Stomach (tissue), 8 donors: ENCODE measurements at regions not wholly inside any gene's neighbourhood (a gene's known extent, or its start where the extent isn't known, plus 50 kb on each side); places are given as distances from the start of the nearest gene placed in this dataset.
"Not testable (repeated sequence)": the region's sequence is repeated elsewhere in the genome, so short reads cannot be mapped to it uniquely, and the experiment has no call there.

ENCODE experiments used
- DNase-seq, 2 donors: peaks; one replicate each; pipeline versions ENCODE4 v3.0.0 to v3.0.0-alpha.2; 2013 to 2019
- H3K27ac ChIP-seq, 5 donors: fragments of 200-600 bp in 4 of 5; sonication (generic) in 4 of 5; one replicate each; pipeline ENCODE4 v1.5.1; 2013 to 2019; ENCODE audit warnings: mild to moderate bottlenecking in 1 of 5, moderate library complexity in 1 of 5
- H3K27me3 ChIP-seq, 3 donors: fragments of 200-600 bp; sonication (generic); one replicate each; pipeline ENCODE4 v1.5.1; 2017 to 2019; ENCODE audit warnings: mixed run types in 1 of 3
- H3K36me3 ChIP-seq, 4 donors: fragments of 200-600 bp; sonication (generic); 1 replicate in 3 of 4; 2 replicates in 1 of 4; pipeline ENCODE4 v1.5.1; 2016 to 2019
- H3K4me1 ChIP-seq, 4 donors: fragments of 200-600 bp; sonication (generic); one replicate each; pipeline ENCODE4 v1.5.1; 2016 to 2019
- H3K4me3 ChIP-seq, 4 donors: fragments of 200-600 bp; sonication (generic) in 3 of 4; one replicate each; pipeline ENCODE4 v1.5.1; 2016 to 2019; ENCODE audit warnings: mild to moderate bottlenecking in 1 of 4
- H3K9me3 ChIP-seq, 4 donors: fragments of 200-600 bp; sonication (generic); one replicate each; pipeline ENCODE4 v1.5.1; 2016 to 2019
- EP300 ChIP-seq: sonication (generic); formaldehyde crosslinking; IDR thresholded peaks from one replicate; pipeline ENCODE4 v1.6.1; 2017; ENCODE audit warnings: antibody characterized with exemption
- POLR2A ChIP-seq, 4 donors: fragments of 450-650 bp; IDR thresholded peaks; one replicate each; pipeline ENCODE4 v1.6.1; 2016; ENCODE audit warnings: antibody characterized with exemption in 4 of 4, control low read depth in 2 of 4, mild to moderate bottlenecking in 1 of 4, moderate library complexity in 1 of 4
- POLR2AphosphoS5 ChIP-seq, 3 donors: sonication (generic); formaldehyde crosslinking; IDR thresholded peaks; one replicate each; pipeline ENCODE4 v1.6.1; 2016; ENCODE audit warnings: antibody characterized with exemption in 3 of 3
- WGBS, 5 donors: extraction: QIAGEN DNeasy Blood & Tissue Kit in 3 of 5; methylation state at CpG; one replicate each; pipeline versions ENCODE4 v1.1.5 to v1.1.7; 2013 to 2018; 5-methylcytosine and 5-hydroxymethylcytosine counted together
- intact Hi-C: fragments of 100-400 bp; cut with DNase I; formaldehyde crosslinking; loops from one replicate; pipeline ENCODE4 v1.15.1; 2023; ENCODE audit warnings: low total_unique reads
- TF ChIP-seq, protein P1 (sequence below), 7 experiments: fragments of 450-650 bp in 4 of 7; fragments of 200-600 bp in 3 of 7; sonication (generic) in 3 of 7; IDR thresholded peaks; one replicate each; pipeline ENCODE4 v1.5.1; 2016 to 2019; ENCODE audit warnings: antibody characterized with exemption in 7 of 7, control low read depth in 2 of 7, mild to moderate bottlenecking in 1 of 7
- donor health status: healthy with polysubstance abuse.
- donor health status: Bipolar disorder and iron deficiency.
- donor health status: healthy.

DNA sequence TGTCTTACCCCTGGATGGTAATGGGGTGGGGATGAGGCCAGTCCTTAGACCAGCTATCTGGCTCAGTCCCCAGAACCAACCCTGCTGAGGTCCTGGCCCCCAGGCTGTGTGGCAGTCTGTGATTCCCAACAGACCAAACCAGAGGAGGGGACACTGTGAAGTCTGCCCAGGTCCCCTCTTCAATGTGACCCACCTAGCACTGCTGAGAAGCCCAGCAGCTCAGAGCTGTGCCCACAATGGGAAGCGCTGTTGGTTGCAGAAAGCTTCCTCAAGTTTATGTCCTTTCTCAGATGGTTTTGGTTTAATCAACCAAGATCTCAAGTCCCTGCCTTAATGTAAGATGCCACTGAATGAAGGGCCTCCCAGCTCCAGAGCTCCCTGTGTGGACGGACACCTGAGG is 114.7 kb upstream of the IGLL5 start:
- Histone ChIP-seq H3K27ac (no peak overlapping the region), H3K4me3 (no peak overlapping the region), H3K27me3 (peaks cover 0 to 10% (median 0%) of the 10 kb centered on the region in 3 donors), H3K4me1 (peaks cover 0 to 10% (median 5%) of the 10 kb centered on the region in 4 donors), H3K9me3 (no peaks in the 10 kb centered on the region), H3K36me3 (no peaks in the 10 kb centered on the region)
- DNase-seq = no peak
- WGBS, 5 donors = 83 to 95% (median 91%) methylated on average over 2 of the region's 2 CpGs
- TF ChIP-seq POLR2A (IDR thresholded peaks at IDR 0.05) = no peak
- no peak for TF ChIP-seq POLR2AphosphoS5 (IDR thresholded peaks at IDR 0.05)
- TF ChIP-seq, protein P1, sequence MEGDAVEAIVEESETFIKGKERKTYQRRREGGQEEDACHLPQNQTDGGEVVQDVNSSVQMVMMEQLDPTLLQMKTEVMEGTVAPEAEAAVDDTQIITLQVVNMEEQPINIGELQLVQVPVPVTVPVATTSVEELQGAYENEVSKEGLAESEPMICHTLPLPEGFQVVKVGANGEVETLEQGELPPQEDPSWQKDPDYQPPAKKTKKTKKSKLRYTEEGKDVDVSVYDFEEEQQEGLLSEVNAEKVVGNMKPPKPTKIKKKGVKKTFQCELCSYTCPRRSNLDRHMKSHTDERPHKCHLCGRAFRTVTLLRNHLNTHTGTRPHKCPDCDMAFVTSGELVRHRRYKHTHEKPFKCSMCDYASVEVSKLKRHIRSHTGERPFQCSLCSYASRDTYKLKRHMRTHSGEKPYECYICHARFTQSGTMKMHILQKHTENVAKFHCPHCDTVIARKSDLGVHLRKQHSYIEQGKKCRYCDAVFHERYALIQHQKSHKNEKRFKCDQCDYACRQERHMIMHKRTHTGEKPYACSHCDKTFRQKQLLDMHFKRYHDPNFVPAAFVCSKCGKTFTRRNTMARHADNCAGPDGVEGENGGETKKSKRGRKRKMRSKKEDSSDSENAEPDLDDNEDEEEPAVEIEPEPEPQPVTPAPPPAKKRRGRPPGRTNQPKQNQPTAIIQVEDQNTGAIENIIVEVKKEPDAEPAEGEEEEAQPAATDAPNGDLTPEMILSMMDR (IDR thresholded peaks at IDR 0.05) = no peak
- no peak for TF ChIP-seq EP300
- intact Hi-C loops = no loop called here

DNA sequence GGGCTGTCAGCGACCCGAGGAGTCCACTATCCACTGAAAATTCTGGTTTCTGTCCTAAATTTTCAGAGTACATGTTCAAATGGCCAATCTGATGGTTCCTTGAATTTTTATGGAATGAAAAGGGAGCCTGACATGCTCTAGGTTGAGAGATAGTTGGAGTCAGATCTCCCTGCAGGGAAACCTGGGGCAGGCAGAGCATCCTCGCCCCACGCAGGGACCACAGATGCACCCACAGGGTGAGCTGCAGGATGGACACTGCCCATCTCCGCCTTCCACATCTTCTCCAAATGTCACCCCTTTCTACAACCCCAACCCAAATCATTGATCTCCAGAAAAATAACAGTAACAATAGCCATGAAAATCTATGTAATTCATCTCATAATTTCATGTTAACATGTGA is 114.2 kb upstream of the IGLL5 start:
- 85 to 95% (median 93%) methylated on average over 5 of the region's 5 CpGs for WGBS, 5 donors

DNA sequence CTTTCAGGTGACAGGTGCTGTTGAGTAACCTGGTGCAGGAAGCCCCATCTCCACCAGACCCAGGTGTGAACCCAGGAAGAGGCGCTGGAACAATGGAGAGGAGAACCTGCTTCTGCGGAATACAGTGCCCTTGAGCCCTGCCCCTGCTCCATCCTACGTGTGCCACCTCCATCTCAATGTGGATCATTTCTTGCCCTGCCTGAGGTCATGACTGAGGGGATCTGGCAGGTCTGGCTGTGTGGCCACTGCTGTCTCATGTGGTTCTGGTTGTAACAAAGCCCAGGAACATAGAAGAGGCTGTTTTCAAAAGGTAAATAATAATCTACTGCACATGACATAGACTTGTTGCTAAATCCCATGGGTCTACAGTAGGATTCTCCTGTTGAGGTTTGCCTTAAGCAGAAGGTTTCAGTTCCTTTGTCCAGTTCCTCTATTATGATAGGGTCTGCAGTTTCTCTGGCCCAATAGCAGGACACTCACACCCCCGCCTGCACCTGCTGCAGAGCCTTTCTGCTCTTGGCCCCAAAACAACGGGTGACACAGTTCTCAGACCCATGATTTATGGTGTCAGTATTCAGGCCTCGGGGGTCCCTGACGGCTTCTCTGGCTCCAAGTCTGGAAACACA is 113.5 kb upstream of the IGLL5 start:
- H3K27me3 ChIP-seq = no peaks in the 10 kb centered on the region
- H3K4me3 ChIP-seq = no peak overlapping the region
- H3K36me3 ChIP-seq = no peaks in the 10 kb centered on the region
- H3K4me1 ChIP-seq = peaks cover 0 to 10% (median 5%) of the 10 kb centered on the region in 4 donors
- H3K27ac ChIP-seq = no peak overlapping the region
- intact Hi-C loops = no loop called here
- no peaks in the 10 kb centered on the region for H3K9me3 ChIP-seq
- DNase-seq = no peak
- 73 to 81% (median 77%) methylated on average over 7 of the region's 7 CpGs for WGBS, 5 donors
- TF ChIP-seq, protein P1 (IDR thresholded peaks at IDR 0.05) = no peak
- no peak for TF ChIP-seq EP300
- no peak for TF ChIP-seq POLR2AphosphoS5 (IDR thresholded peaks at IDR 0.05)
- TF ChIP-seq POLR2A (IDR thresholded peaks at IDR 0.05) = no peak

More for the DNA sequence above, 114.2 kb upstream of the IGLL5 start:
- Histone ChIP-seq H3K4me1 (peaks cover 0 to 10% (median 5%) of the 10 kb centered on the region in 4 donors), H3K36me3 (no peaks in the 10 kb centered on the region), H3K4me3 (no peak overlapping the region), H3K27ac (no peak overlapping the region), H3K27me3 (peaks cover 0 to 4% (median 0%) of the 10 kb centered on the region in 3 donors), H3K9me3 (no peaks in the 10 kb centered on the region)
- TF ChIP-seq POLR2AphosphoS5 (IDR thresholded peaks at IDR 0.05) = no peak
- no peak for TF ChIP-seq POLR2A (IDR thresholded peaks at IDR 0.05)
- TF ChIP-seq EP300 = no peak
- TF ChIP-seq, protein P1 (IDR thresholded peaks at IDR 0.05) = no peak
- no peak for DNase-seq
- intact Hi-C loops = no loop called here

DNA sequence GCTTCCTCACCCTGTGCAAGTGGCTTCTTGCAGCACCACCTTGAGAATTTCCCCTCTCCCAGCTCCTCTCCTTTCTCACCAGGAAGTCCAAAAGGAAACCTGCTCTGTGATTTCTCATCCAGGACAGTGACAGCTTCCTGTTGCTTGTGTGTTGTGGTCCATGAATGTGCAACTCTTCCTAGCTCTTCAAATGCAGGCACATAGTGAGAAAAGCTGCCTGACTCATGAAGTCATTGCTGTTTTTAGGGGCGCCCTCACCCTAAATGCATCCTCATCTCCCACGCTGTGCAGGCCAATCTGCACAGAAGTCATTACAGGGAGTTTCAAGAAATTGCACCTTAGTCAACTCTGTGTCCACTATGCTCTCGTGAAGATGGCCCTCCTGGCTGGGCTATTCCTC is 112.9 kb upstream of the IGLL5 start:
- intact Hi-C loops, H3K27ac ChIP-seq, H3K36me3 ChIP-seq, H3K9me3 ChIP-seq, H3K4me3 ChIP-seq, H3K27me3 ChIP-seq, DNase-seq: not testable (repeated sequence)
- WGBS, 5 donors = 77 to 89% (median 83%) methylated on average over 3 of the region's 3 CpGs
- peaks cover 0 to 10% (median 5%) of the 10 kb centered on the region in 4 donors for H3K4me1 ChIP-seq

DNA sequence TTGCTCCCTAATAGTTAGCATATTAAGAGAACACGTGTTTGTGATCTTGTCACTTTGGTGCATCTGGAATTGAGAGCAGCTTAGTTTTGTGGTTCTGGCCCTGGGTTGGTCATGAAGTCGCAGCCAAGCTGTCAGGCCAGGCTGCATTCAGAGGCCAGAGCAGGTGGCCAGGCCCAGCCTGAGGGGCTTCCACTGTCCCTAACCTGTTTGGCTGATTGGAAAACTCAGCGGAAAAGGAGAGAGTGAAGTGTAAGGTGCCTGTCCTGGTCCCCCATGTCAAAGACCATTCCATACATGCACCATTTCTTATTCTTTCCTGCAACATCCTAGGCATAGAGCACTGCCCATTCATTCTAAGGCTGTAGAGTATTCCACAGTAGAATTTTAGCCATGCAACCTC is 111.5 kb upstream of the IGLL5 start:
- intact Hi-C loops = no loop called here
- H3K36me3 ChIP-seq = no peaks in the 10 kb centered on the region
- H3K27me3 ChIP-seq = no peaks in the 10 kb centered on the region

More for the DNA sequence above, 111.5 kb upstream of the IGLL5 start:
- no peak overlapping the region for H3K27ac ChIP-seq
- H3K4me1 ChIP-seq = peaks cover 0 to under 1% (median 0%) of the 10 kb centered on the region in 4 donors
- WGBS, 5 donors = 72 to 88% (median 83%) methylated on average over 3 of the region's 3 CpGs
- TF ChIP-seq POLR2AphosphoS5 (IDR thresholded peaks at IDR 0.05) = no peak
- no peak for TF ChIP-seq POLR2A (IDR thresholded peaks at IDR 0.05)
- TF ChIP-seq, protein P1 (IDR thresholded peaks at IDR 0.05) = no peak
- no peak for TF ChIP-seq EP300
- no peaks in the 10 kb centered on the region for H3K9me3 ChIP-seq
- DNase-seq = no peak
- H3K4me3 ChIP-seq = no peak overlapping the region
